ENCODE measurements at regions not wholly inside any gene's neighbourhood (a gene's known extent, or its start where the extent isn't known, plus 50 kb on each side); places are given as distances from the start of the nearest gene placed in this dataset.
A peak's percentile ranks its signal among the peaks of the same experiment; 100 is the strongest.

DNA sequence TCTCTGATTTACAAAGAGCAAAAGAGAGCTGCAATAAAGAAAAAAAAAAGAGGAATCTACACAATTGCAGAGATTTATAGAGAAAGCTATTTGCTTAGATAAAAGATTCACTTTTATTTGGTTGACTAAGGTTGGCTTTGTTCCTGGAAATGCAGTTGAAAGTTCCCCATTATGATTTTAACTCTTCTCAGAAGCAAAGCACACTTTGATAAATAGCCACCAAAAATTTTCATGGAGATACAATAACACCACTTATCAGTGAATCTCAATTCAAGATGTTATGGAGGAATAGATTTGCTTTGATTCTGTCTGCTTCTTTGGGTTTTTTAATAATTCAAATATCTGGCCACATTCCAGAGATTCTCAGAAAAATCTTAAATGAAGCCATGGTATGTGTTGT lies 88.5 kb upstream of the ANO3 start:
- no peak for DNase-seq (ENCODE audit: low read depth)

DNA sequence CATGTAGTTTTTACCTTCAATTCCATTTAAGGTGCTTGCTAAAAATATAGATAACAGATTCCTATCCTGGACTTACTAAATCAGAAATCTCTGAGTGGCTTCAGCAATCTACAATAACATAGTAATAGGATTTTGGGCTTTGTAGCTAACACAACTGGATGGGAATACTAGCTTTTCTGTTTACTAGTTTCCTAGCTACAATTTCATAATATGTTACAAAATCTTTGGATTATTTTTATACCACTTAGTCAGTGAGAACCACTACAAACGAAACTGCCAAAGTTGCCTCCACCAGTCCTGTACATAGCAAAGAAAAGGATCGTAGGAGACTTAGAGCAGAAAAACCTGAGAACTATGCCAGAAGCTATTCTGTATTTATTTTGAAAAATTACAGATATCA lies 87.7 kb upstream of the ANO3 start:
- no peak for DNase-seq (ENCODE audit: low read depth)

DNA sequence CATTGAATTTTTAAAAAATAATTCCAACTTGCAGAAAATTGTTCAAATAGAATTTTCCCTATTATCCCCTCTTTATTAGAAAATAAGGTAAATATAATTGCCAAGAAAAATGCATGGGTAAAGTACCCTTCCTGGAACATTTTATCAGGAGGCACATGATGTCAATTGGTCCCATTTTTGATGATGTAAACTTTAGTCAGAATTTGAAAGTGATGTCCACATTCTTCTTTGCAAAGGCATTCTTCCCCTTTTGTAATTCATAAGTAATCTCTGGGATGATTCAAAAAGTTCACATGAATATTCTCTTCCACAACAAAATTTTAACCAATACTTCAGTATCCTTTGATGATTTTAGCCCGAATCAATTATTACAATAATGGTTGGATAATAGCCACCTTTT lies 86.9 kb upstream of the ANO3 start:
- peak; percentile 22 for DNase-seq (ENCODE audit: low read depth)

DNA sequence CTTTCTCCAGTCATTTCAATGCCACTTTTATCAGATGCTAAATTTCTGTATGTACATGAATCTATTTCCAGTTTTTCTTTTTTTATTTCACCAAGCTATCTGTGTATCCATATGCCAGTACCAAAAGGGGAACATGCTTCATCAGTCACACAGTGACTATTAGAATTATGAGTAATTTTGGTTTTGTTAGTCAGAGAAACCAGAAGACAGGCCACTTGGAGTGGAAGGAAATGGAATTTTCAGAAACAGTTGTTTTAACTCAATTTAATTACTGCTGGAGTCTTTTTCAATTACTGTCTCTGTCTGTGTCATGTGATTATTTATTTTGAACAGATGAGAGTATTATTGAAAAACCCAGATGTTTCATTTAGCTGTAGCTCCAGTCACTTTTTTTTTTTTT lies 84.6 kb upstream of the ANO3 start:
- peak; percentile 77 for DNase-seq (ENCODE audit: low read depth)

DNA sequence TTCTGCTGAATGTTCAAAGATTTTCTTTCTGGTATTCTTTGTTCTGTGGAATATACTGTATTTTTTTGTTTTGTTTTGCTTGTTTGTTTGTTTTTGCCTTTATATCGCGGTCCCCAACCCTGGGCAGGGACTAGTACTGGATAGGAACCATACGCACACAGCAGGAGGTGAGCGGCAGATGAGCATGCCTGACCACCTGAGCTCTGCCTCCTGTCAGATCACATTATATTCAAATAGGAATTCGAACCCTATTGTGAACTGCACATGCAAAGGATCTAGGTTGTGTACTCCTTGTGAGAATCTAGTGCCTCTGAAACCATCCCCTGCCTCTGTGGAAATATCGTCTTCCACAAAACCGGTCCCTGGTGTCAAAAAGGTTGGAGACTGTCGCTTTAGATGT lies 83.3 kb upstream of the ANO3 start:
- no peak for DNase-seq (ENCODE audit: low read depth)

DNA sequence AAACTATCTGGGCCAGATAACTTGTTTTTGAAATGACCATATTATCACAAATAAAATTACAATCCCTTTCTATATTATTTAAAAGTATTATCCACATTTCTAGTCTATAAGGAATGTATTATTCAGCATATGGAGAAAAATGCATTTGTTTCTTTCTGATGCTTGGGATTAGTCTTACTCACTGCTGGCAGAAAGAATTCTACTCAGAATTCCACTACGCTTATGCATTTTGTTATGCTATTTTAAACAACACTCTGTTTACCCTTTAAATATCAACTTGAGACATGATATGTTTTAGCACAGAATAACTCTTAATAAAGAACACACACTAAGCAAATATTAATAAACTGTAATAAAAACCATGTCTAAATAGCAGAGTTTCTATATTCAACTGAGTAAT lies 77.6 kb upstream of the ANO3 start:
- no peak for DNase-seq (ENCODE audit: low read depth)

DNA sequence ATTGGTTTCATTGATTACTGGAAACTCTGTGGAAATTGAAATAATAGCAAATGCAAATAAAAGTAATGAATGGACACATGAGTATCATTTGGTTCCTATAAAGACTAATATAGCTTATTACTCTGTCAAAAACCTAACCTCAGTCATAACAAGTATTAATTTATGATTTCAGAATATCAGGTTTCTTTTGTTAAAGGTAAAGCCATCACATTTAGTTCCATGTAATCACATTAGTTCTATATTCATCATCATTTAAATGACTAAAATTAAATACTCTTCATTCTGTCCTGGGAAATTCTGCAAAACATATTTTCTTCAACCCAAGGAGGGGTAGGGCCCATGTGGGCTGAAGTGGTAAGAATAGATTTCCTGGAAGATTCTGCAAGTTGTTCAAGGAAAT lies 68.2 kb upstream of the ANO3 start:
- no peak for DNase-seq (ENCODE audit: low read depth)

DNA sequence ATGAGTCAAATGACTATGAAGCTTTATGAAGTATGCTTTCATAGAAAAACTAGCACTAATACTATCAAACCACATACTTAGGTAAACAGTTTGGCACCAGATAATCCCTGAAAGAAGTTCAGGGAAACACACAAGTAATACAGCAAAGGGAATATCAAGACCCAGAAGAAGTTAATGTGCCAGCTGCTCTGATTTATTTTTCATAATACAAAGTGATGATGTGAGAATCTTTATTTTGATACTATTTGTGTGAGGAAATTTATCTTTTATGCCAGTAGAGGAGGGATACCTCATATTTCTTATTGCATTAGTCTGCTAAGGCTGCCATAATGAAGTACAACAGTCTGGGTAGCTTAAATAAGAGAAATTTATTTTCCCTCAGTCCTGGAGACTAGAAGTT lies 67.7 kb upstream of the ANO3 start:
- no peak for DNase-seq (ENCODE audit: low read depth)

DNA sequence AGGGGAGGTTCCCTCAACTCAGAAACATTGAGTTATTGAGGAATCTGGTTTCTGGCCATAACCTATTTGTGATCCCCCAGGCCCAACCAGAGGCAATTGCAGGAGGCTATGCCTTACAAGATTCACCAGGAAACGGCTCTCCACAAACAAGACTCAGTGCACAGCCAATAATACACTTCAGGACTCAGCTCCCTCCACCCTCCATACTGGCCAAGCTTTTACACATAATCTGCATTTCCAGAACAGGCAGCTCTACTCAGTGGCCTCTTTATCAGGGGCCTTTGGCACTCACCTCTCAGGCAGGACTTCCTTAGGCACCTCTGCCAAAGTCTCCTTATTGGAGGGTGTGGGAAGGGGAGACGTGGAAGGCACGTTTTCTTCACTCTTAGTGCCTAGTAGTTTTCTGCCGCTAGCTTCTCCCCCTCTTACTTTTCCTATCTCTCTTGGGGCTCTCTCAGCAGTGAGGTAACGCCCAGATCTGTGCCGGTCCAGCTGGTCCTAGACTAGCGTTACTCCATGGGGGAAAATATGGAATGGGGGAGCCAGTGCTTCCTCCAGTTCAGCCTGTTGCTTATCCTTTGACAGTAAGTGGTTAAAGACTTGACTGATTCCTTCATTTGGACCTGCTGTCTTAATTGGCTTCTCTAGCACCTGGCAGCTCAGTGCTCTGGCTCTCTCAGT lies 62.8 kb upstream of the ANO3 start:
- no peak for DNase-seq (ENCODE audit: low read depth)

DNA sequence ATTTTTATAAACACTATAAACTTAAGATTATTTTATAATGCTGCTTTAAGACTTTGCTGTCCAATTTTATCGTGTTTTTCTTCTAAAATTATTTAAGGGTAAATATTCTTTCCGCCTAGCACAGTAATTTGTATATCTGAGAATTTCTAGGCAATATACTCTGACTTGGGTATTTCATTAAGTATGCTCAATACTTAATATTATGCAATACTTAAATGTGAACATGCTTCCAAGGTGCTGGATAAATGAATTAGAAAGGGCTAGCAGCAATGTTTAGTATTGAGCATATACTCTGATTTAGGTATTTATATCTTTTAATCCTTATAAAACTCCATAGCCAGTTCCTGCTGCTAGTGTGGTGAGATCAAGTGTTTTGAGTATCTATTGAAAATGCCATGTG lies 60.3 kb upstream of the ANO3 start:
- DNase-seq (ENCODE audit: low read depth): no peak

DNA sequence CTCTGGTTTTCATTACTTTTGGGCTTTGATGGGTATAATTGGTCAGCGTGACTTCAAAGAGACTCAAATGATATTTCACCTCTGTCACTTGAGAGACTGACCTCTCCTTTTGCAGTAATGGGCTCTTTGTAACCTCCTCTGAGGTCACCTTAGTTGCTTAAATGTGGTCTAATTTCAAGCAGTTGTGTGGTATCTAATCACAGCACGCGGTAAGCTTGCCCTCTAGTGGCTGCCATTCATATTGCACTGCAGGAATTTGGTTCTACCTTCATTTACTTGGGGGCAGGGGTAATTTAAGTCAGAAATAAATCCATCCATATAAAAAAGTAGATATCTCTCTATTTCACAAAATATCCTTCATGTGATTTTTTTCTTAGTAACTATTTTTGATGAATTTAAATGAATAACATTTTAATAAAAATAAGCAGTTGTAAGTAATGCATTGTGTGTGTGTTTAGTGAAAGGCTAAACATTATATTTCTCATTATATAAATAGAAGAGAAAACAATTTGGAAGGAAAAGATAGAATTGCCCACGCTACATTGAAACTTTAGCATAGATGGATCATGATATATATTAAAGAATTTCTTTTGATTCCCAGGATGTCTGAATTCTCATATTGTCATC lies 55.0 kb upstream of the ANO3 start:
- peak; percentile 70 for DNase-seq (ENCODE audit: low read depth)

DNA sequence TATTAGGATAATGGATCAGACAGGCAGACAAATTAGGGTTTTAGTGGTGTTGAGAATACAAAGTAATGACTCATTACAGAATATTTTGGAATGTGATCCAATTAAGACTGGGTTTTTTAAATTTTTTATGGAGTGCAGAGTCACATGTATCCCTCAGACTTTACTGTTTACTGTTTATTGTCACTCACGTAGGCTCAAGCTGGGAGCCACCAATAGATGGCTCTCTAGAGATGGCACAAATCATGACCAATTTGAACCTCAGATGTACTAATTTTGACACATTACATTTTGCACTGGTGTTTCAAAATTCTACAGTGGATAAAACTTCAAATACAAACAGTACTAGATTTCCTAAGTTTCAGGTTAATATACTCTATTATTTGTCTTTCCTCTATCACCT lies 53.6 kb upstream of the ANO3 start:
- no peak for DNase-seq (ENCODE audit: low read depth)

All from ELR (cell line).